ENCODE measurements at regions not wholly inside any gene's neighbourhood (a gene's known extent, or its start where the extent isn't known, plus 50 kb on each side); places are given as distances from the start of the nearest gene placed in this dataset.
"Not testable (repeated sequence)": the region's sequence is repeated elsewhere in the genome, so short reads cannot be mapped to it uniquely, and the experiment has no call there.

- Histone ChIP-seq H3K9me3 (replicated peaks in 1 of 2; ENCODE audit: control insufficient read depth in 1 of 2, insufficient read depth in 1 of 2, low read length in 2 of 2) (peaks cover 0 to 2% of the 10 kb centered on the region in 2 donors), H3K36me3 (replicated peaks in 1 of 2; ENCODE audit: control insufficient read depth in 1 of 2, insufficient read depth in 2 of 2, low read length in 2 of 2) (no peaks in the 10 kb centered on the region), H3K79me2 (ENCODE audit: insufficient read depth, low read length) (no peaks in the 10 kb centered on the region), H3K4me2 (replicated peaks; ENCODE audit: extremely low read depth, low read length, poor library complexity, severe bottlenecking) (no peak overlapping the region), H2AFZ (ENCODE audit: insufficient read depth, low read depth, low read length, poor library complexity, severe bottlenecking) (no peak overlapping the region), H3K4me1 (ENCODE audit: control insufficient read depth in 1 of 2, insufficient read depth in 2 of 2, low read length in 2 of 2) (no peaks in the 10 kb centered on the region), H3K27me3 (ENCODE audit: control insufficient read depth in 2 of 2, insufficient read depth in 2 of 2, low read length in 2 of 2) (no peaks in the 10 kb centered on the region), H3K9ac (ENCODE audit: insufficient read depth, low read length, poor library complexity, severe bottlenecking) (no peak overlapping the region), H3K27ac (ENCODE audit: low read depth in 1 of 2, low read length in 2 of 2) (no peak overlapping the region), H4K20me1 (ENCODE audit: insufficient read depth, low read length) (no peaks in the 10 kb centered on the region), H3K4me3 (replicated peaks in 1 of 3; ENCODE audit: low read depth in 2 of 3, low read length in 3 of 3) (no peak overlapping the region)
- Mint-ChIP-seq H3K27me3 (ENCODE audit: low read depth in 3 of 3) (no peaks in the 10 kb centered on the region), H3K9me3 (peaks cover 0 to 5% (median 1%) of the 10 kb centered on the region in 7 donors), H3K4me1 (no peaks in the 10 kb centered on the region), H3K4me3 (no peak overlapping the region), H3K36me3 (no peaks in the 10 kb centered on the region), H3K27ac (no peak overlapping the region)
- no peak for TF ChIP-seq CTCF (IDR thresholded peaks at IDR 0.05)
- WGBS (ENCODE audit: insufficient coverage), result no CpG with 5 or more reads among the region's 1 CpG
- DNase-seq, result no peak
- intact Hi-C loops (cut with micrococcal nuclease), result no loop called here
These were observed 144.0 kb upstream of the ADGRL4 start for GRCh38 chr1:79150576-79150975.

GRCh38 chr1:79138227-79138626, 131.7 kb upstream of the ADGRL4 start:
- H3K27ac ChIP-seq (ENCODE audit: low read depth in 1 of 2, low read length in 2 of 2); H3K9ac ChIP-seq (ENCODE audit: insufficient read depth, low read length, poor library complexity, severe bottlenecking); H3K27me3 Mint-ChIP-seq (ENCODE audit: low read depth in 3 of 3); H3K4me3 ChIP-seq (replicated peaks in 1 of 3; ENCODE audit: low read depth in 2 of 3, low read length in 3 of 3); H2AFZ ChIP-seq (ENCODE audit: insufficient read depth, low read depth, low read length, poor library complexity, severe bottlenecking); H3K27ac Mint-ChIP-seq; H3K4me3 Mint-ChIP-seq; H3K4me1 Mint-ChIP-seq; intact Hi-C loops (cut with micrococcal nuclease); H3K36me3 Mint-ChIP-seq; H3K4me1 ChIP-seq (ENCODE audit: control insufficient read depth in 1 of 2, insufficient read depth in 2 of 2, low read length in 2 of 2); DNase-seq; H3K36me3 ChIP-seq (replicated peaks in 1 of 2; ENCODE audit: control insufficient read depth in 1 of 2, insufficient read depth in 2 of 2, low read length in 2 of 2); H3K27me3 ChIP-seq (ENCODE audit: control insufficient read depth in 2 of 2, insufficient read depth in 2 of 2, low read length in 2 of 2); H3K79me2 ChIP-seq (ENCODE audit: insufficient read depth, low read length); H4K20me1 ChIP-seq (ENCODE audit: insufficient read depth, low read length); H3K4me2 ChIP-seq (replicated peaks; ENCODE audit: extremely low read depth, low read length, poor library complexity, severe bottlenecking): not testable (repeated sequence)
- 82% methylated on average over 2 of the region's 4 CpGs for WGBS (ENCODE audit: insufficient coverage)
- peaks cover 0 to 22% of the 10 kb centered on the region in 2 donors for H3K9me3 ChIP-seq (replicated peaks in 1 of 2; ENCODE audit: control insufficient read depth in 1 of 2, insufficient read depth in 1 of 2, low read length in 2 of 2)
- H3K9me3 Mint-ChIP-seq, result peaks cover 2 to 25% (median 6%) of the 10 kb centered on the region in 7 donors
